Skeletal muscle tissue (tissue), 3 donors: ENCODE measurements at regions not wholly inside any gene's neighbourhood (a gene's known extent, or its start where the extent isn't known, plus 50 kb on each side); places are given as distances from the start of the nearest gene placed in this dataset.
"Not testable (repeated sequence)": the region's sequence is repeated elsewhere in the genome, so short reads cannot be mapped to it uniquely, and the experiment has no call there.

ENCODE experiments used
- H3K27ac ChIP-seq: one replicate; pipeline ENCODE4 v1.7.0; 2013; ENCODE audit warnings: mild to moderate bottlenecking, low read depth, low read length, inconsistent platforms
- H3K27me3 ChIP-seq, 3 donors: one replicate each; pipeline ENCODE4 v1.7.0; 2013; ENCODE audit warnings: low read length in 3 of 3; ENCODE audit not compliant: control insufficient read depth in 3 of 3, insufficient read depth in 3 of 3
- H3K36me3 ChIP-seq, 3 donors: one replicate each; pipeline ENCODE4 v1.7.0; 2013; ENCODE audit warnings: low read length in 3 of 3; ENCODE audit not compliant: control insufficient read depth in 3 of 3, insufficient read depth in 3 of 3
- H3K4me1 ChIP-seq, 3 donors: one replicate each; pipeline ENCODE4 v1.7.0; 2013; ENCODE audit warnings: low read length in 3 of 3, mild to moderate bottlenecking in 3 of 3; ENCODE audit not compliant: control insufficient read depth in 3 of 3, insufficient read depth in 3 of 3
- H3K4me3 ChIP-seq, 3 donors: one replicate each; pipeline ENCODE4 v1.7.0; 2013; ENCODE audit warnings: low read length in 3 of 3
- H3K9ac ChIP-seq, 3 donors: one replicate each; pipeline ENCODE4 v1.7.0; 2013; ENCODE audit warnings: low read length in 3 of 3, mild to moderate bottlenecking in 3 of 3, moderate library complexity in 2 of 3, low read depth in 1 of 3
- H3K9me3 ChIP-seq, 3 donors: one replicate each; pipeline ENCODE4 v1.7.0; 2013; ENCODE audit warnings: low read length in 3 of 3; ENCODE audit not compliant: control insufficient read depth in 3 of 3
- donor health status: Osteomylitis.

DNA sequence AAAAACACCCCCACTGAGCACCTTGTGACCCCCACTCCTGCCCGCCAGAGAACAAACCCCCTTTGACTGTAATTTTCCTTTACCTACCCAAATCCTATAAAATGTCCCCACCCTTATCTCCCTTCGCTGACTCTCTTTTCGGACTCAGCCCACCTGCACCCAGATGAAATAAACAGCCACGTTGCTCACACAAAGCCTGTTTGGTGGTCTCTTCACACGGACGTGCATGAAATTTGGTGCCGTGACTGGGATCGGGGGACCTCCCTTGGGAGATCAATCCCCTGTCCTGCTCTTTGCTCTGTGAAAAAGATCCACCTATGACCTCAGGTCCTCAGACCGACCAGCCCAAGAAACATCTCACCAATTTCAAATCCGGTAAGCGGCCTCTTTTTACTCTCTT, 419.8 kb downstream of the MAFB start:
- not testable (repeated sequence) for H3K27ac ChIP-seq, H3K27me3 ChIP-seq, H3K4me3 ChIP-seq, H3K9me3 ChIP-seq, H3K9ac ChIP-seq, H3K4me1 ChIP-seq, H3K36me3 ChIP-seq

DNA sequence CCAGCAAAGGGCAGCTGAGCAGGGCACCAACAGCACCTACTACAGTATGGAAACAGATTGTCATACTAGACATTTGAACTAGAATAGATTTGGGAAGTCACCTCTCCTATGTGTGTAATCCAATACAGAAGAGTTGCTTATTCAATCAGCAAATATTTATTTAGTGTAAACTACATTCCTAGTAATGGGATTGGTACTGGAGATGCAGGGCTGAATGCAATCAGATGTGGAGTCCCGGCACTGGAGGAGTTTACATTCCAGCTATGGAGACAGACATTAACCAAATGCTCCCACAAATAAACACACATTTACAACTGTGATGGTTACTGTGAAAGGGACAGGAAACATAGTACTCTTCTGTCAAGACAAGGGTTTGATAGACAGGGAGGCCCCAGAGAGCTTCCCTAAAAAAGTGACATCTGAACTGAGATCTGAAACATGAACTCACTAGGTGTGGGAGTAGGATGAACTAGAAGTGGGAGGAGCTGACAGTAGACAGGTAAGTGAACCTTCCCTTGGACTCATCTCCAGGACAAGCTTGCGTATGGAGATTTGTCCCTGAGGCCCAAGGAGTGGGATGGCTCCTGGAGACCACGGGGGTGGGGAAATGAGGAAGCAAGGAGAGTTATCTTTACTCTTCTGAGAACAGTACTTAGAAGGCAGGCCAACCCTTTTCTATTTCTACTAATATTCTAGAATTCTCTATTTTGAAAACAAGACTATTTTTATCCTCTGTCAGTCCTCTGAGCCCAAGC, 420.5 kb downstream of the MAFB start:
- Histone ChIP-seq H3K9ac (no peak overlapping the region), H3K4me3 (no peak overlapping the region), H3K27ac (no peak overlapping the region), H3K27me3 (no peaks in the 10 kb centered on the region), H3K4me1 (no peaks in the 10 kb centered on the region), H3K36me3 (no peaks in the 10 kb centered on the region), H3K9me3 (no peaks in the 10 kb centered on the region)

DNA sequence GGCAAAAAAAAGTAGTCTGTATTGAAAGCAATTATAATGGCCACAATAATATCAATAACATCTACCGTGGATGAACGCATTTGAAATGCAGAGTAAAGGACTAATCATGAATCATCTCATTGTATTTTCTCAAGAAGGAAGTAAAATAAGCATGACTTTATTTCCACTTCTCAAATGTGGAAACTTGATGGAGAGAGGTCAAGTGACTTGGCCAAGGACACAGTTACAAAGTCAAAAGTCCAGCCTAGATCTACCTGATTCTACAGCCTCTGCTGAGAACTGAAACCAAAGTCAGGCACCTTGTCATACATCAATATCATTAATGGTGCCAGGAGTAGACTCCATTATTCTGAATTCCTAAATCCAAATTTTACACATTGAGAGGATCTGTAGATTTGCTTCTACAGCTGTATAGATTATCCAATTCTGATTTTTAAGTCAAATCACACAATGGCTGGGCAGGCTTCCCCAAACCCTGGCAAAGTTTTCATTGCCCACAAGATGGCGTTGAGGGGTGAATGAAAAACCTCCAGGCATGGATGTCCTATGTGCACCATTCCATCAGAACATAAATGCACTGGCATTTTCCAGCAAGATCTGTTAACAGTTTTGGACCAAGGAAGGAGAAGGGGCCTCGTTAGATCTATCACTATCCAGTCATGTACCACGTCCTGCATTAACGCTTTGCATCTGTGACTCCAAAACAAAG, 423.1 kb downstream of the MAFB start:
- no peaks in the 10 kb centered on the region for H3K9me3 ChIP-seq
- H3K27me3 ChIP-seq, result no peaks in the 10 kb centered on the region
- H3K4me3 ChIP-seq, result no peak overlapping the region
- no peaks in the 10 kb centered on the region for H3K4me1 ChIP-seq
- H3K36me3 ChIP-seq, result no peaks in the 10 kb centered on the region
- no peak overlapping the region for H3K9ac ChIP-seq
- no peak overlapping the region for H3K27ac ChIP-seq

DNA sequence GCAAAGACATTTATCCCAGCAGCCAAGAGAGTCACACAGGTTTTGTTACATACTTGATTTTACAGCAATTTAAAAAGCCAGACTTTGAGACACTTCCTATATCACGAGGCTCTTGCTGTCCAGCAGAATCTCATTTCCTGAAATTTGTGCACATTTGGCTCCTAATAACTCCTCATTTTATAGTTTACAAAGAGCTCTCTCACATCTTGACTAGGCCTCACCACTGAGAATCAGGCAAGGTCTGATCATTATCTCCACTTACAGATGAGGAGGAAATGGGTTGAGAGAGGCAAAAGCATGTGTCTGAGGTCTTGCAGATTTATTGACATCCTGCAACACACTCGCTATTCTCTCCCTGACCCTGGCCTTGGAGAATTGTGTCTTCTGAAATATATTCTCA, 426.8 kb downstream of the MAFB start:
- Histone ChIP-seq H3K27ac (peak overlapping the region; percentile 42), H3K36me3 (no peaks in the 10 kb centered on the region), H3K9me3 (no peaks in the 10 kb centered on the region), H3K27me3 (no peaks in the 10 kb centered on the region), H3K9ac (no peak overlapping the region), H3K4me1 (no peaks in the 10 kb centered on the region), H3K4me3 (no peak overlapping the region)

DNA sequence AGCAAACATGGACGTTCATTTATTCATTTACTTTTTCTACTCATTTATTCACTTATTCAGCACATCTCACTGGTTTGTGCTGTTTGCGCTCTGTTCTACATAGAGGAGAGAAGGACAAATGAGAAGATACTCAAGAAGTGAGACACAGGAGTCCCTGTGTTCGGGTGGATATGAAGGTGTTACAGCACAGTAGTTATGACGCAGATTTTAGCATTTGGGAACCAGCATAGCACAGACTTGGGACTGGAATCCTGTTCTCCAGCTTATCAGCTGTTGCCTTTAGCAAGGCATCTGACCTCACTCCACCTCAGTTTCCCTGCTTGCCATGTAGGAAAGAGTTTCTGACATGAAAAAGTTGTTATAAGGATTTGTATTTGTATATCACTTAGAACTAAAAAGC, 430.1 kb downstream of the MAFB start:
- H3K36me3 ChIP-seq, result no peaks in the 10 kb centered on the region
- H3K9me3 ChIP-seq, result no peaks in the 10 kb centered on the region
- no peak overlapping the region for H3K9ac ChIP-seq
- H3K27me3 ChIP-seq, result no peaks in the 10 kb centered on the region
- H3K4me3 ChIP-seq, result no peak overlapping the region
- no peaks in the 10 kb centered on the region for H3K4me1 ChIP-seq
- H3K27ac ChIP-seq, result no peak overlapping the region

DNA sequence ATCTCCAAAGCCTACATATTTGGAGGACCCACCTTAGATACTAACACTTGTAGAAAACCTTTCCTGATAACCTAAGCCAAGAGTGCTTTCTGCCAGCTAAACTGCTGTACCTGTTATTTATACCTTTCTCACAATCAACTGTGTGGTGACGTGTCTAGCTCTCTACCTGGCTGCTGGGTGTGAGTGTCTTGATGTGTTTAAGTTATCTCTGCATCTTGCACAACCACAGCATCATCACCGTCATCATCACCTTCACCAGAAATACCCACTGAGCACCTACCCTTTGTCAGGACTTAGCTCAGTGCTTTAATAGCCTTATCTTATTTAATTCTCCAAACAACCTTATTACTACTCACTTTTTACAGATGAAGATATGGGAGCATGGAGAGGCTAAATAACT, 431.3 kb downstream of the MAFB start:
- Histone ChIP-seq H3K4me1 (no peaks in the 10 kb centered on the region), H3K27me3 (no peaks in the 10 kb centered on the region), H3K9me3 (no peaks in the 10 kb centered on the region), H3K9ac (no peak overlapping the region), H3K27ac (no peak overlapping the region), H3K36me3 (no peaks in the 10 kb centered on the region), H3K4me3 (no peak overlapping the region)

DNA sequence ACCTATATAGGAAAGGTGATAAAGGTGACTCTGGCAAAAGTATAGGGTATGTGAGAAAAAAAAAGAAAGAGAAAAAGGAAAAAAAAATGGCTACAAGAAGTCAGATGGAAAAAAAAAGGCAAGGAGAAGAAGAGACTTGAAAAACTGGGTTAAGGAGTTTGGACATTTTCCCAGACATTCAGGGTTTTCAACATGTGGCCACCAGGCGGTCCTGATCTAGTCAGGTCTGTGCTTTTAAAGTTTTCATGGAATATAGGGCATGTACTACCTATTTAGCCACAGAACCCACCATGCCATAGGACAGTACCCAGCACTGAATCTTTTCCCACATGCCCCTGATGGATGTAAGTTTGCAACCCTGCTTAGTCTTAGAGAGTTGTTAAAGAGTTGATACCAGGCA, 433.7 kb downstream of the MAFB start:
- Histone ChIP-seq H3K27ac (no peak overlapping the region), H3K36me3 (no peaks in the 10 kb centered on the region), H3K9me3 (no peaks in the 10 kb centered on the region), H3K27me3 (no peaks in the 10 kb centered on the region), H3K4me3 (no peak overlapping the region), H3K4me1 (no peaks in the 10 kb centered on the region), H3K9ac (no peak overlapping the region)

DNA sequence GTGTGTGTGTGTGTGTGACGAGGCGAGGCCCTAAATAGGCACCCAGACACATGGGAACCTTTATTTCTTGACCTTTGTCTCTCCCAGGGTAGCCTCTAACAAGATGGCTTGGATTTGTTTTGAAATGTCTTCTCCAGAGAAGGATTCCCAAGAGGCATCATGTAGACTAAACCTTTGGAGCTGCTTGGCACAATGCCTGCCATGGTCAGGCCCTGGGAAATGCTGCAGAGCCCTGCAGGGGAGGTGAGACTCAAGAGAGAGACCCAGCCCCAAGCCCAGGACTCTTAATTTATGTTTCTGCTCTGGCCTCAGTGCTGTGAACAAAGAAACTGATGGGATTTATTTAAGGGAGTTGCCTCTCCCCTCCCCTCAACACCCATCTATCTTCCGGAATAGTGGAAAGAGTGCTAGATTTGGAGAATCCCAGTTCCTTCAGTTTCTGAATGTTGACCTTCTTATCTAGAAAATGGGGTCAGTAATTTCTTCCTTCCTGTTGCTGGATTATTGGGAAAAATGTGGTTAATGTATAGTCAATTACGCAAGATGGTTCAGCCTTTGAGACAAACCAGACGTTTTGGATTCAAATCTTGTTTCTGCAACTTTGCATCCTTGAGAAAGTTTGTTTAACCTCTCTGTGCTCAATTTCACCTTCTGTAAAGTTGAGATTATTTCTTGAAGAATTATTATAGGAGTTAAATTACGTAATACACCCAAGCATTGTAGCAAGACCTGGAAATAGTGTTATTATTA, 434.8 kb downstream of the MAFB start:
- no peaks in the 10 kb centered on the region for H3K36me3 ChIP-seq

DNA sequence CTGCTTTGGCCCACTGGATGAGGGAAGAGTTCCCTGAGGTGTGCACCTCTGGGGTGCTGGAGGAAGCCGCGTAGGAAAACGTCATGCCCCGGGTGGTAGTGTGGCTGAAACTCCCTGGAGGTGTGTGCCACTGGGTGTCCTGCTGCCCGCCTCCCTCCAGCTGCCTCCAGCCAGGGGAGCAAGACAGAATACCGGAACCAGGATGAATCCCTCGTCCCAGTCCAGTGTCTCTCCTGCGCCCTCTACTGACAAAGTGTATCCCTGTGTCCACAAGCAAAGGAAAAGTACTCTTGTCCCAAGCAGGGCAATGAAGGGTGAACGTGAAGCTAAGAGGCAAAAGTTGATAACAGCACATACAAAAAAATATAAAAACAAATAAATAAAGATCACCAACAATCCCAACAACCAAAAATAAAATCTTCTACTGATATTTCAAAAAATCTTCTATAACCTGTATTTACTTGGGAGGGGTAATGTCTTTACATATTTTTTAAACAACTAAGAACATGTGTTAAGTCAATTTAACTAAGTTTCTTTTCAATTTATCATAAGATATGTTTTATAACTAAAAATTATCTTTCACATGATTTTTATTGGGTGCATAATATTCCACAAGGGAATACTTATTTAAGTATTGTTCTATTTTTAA, 437.6 kb downstream of the MAFB start:
- no peaks in the 10 kb centered on the region for H3K27me3 ChIP-seq
- H3K4me1 ChIP-seq, result no peaks in the 10 kb centered on the region
- no peak overlapping the region for H3K9ac ChIP-seq
- no peak overlapping the region for H3K27ac ChIP-seq
- no peak overlapping the region for H3K4me3 ChIP-seq
- no peaks in the 10 kb centered on the region for H3K9me3 ChIP-seq
- H3K36me3 ChIP-seq, result no peaks in the 10 kb centered on the region

More for the DNA sequence above, 434.8 kb downstream of the MAFB start:
- H3K27me3 ChIP-seq, result no peaks in the 10 kb centered on the region
- no peak overlapping the region for H3K27ac ChIP-seq
- no peaks in the 10 kb centered on the region for H3K9me3 ChIP-seq
- H3K9ac ChIP-seq, result no peak overlapping the region
- H3K4me1 ChIP-seq, result no peaks in the 10 kb centered on the region
- no peak overlapping the region for H3K4me3 ChIP-seq

DNA sequence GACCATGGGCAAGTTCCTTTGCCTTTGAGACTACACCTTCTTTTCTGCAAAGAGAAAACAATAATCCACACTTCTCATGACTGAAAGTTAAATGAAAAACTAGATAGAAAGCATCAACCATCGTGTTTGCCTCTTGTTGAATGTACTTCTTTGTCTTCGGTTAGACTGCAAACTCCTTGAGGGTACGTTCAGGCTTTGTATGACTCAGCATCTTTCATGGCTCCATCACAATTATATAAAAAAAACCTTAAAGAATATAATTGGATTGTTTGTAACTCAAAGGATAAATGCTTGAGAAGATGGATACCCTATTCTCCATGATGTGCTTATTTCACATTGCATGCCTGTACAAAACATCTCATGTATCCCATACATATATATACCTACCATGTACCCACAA, 439.2 kb downstream of the MAFB start:
- no peak overlapping the region for H3K9ac ChIP-seq
- H3K4me3 ChIP-seq, result no peak overlapping the region
- H3K36me3 ChIP-seq, result no peaks in the 10 kb centered on the region
- H3K9me3 ChIP-seq, result no peaks in the 10 kb centered on the region
- H3K27ac ChIP-seq, result no peak overlapping the region
- no peaks in the 10 kb centered on the region for H3K4me1 ChIP-seq
- H3K27me3 ChIP-seq, result no peaks in the 10 kb centered on the region
